ENCODE measurements at regions not wholly inside any gene's neighbourhood (a gene's known extent, or its start where the extent isn't known, plus 50 kb on each side); places are given as distances from the start of the nearest gene placed in this dataset.

DNA sequence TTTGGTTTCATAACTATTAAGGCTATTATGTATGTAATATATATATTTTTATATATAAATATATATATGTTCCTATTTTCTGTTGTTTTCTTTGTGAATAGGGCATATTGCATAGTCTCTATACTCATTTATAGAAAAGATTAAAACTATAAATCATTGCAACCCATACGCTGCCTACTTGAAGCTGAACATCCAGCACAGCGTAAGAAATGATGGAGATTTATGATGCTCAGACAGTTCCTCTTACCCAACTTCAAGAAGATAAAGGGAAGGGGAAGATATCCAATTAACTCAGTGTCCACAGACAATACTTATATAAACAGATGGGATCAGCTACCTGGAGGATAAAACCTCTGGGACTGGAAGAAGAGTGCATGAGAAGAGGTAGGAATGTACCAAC lies 791.7 kb downstream of the FAM181B start:
- TF ChIP-seq, protein P1, sequence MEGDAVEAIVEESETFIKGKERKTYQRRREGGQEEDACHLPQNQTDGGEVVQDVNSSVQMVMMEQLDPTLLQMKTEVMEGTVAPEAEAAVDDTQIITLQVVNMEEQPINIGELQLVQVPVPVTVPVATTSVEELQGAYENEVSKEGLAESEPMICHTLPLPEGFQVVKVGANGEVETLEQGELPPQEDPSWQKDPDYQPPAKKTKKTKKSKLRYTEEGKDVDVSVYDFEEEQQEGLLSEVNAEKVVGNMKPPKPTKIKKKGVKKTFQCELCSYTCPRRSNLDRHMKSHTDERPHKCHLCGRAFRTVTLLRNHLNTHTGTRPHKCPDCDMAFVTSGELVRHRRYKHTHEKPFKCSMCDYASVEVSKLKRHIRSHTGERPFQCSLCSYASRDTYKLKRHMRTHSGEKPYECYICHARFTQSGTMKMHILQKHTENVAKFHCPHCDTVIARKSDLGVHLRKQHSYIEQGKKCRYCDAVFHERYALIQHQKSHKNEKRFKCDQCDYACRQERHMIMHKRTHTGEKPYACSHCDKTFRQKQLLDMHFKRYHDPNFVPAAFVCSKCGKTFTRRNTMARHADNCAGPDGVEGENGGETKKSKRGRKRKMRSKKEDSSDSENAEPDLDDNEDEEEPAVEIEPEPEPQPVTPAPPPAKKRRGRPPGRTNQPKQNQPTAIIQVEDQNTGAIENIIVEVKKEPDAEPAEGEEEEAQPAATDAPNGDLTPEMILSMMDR (conservative IDR thresholded peaks at IDR 0.05; ENCODE audit: low read length): no peak
- TF ChIP-seq EZH2phosphoT487 (IDR thresholded peaks at IDR 0.05; ENCODE audit: borderline replicate concordance, low read depth, low read length): no peak
